Mesodermal cell (in vitro differentiated cells): ENCODE measurements at regions not wholly inside any gene's neighbourhood (a gene's known extent, or its start where the extent isn't known, plus 50 kb on each side); places are given as distances from the start of the nearest gene placed in this dataset.
"Not testable (repeated sequence)": the region's sequence is repeated elsewhere in the genome, so short reads cannot be mapped to it uniquely, and the experiment has no call there.

ENCODE experiments used
- H3K27ac ChIP-seq: 2 replicates; pipeline ENCODE4 v1.7.0; 2013; ENCODE audit warnings: mild to moderate bottlenecking, low read depth, low read length, moderate library complexity; ENCODE audit not compliant: severe bottlenecking
- H3K36me3 ChIP-seq: 2 replicates; pipeline ENCODE4 v1.7.1; 2013; ENCODE audit warnings: mild to moderate bottlenecking, low read length, moderate library complexity; ENCODE audit not compliant: control insufficient read depth, insufficient read depth
- H3K4me1 ChIP-seq: one replicate; pipeline ENCODE4 v1.7.1; 2013; ENCODE audit warnings: mild to moderate bottlenecking, low read length; ENCODE audit not compliant: insufficient read depth, control insufficient read depth, poor library complexity, severe bottlenecking
- H3K4me3 ChIP-seq: 2 replicates; pipeline ENCODE4 v1.7.0; 2013; ENCODE audit warnings: low read length, control low read depth, mild to moderate bottlenecking; ENCODE audit not compliant: insufficient read depth, poor library complexity, severe bottlenecking; ENCODE audit errors: extremely low read depth
- H3K9me3 ChIP-seq: 2 replicates; pipeline ENCODE4 v1.7.1; 2013; ENCODE audit warnings: mild to moderate bottlenecking, low read length, moderate library complexity; ENCODE audit not compliant: control insufficient read depth
- WGBS, 2 experiments: methylation state at CpG; one replicate each; pipeline ENCODE4 v1.1.5; 2013; ENCODE audit warnings: missing lambda C conversion rate in 2 of 2; ENCODE audit not compliant: insufficient coverage in 2 of 2; 5-methylcytosine and 5-hydroxymethylcytosine counted together

DNA sequence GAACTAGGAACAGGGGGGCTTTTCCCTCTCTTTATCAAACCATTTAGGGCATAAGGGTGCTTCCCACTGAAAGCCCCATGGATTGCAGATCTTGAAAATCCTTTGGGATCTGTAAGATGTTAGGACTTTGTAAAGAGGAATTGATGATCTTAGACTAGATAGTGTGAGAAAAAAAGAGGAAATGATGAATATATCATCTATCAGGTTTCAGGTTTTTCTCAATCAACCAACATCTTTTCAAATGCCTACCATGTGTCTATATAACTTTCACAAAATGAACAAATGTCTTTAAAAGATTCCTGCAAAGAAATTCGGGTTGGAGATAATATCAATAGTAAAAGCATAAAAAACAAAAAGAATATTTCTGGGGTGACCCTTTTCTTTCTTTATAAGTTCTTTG lies 50.1 kb downstream of the KCNC4 start:
- Histone ChIP-seq H3K4me1 (peaks cover 5% of the 10 kb centered on the region), H3K4me3 (no peak overlapping the region), H3K9me3 (no peaks in the 10 kb centered on the region), H3K27ac (no peak overlapping the region), H3K36me3 (no peaks in the 10 kb centered on the region)
- no CpG with 5 or more reads among the region's 1 CpG for WGBS, 2 experiments

DNA sequence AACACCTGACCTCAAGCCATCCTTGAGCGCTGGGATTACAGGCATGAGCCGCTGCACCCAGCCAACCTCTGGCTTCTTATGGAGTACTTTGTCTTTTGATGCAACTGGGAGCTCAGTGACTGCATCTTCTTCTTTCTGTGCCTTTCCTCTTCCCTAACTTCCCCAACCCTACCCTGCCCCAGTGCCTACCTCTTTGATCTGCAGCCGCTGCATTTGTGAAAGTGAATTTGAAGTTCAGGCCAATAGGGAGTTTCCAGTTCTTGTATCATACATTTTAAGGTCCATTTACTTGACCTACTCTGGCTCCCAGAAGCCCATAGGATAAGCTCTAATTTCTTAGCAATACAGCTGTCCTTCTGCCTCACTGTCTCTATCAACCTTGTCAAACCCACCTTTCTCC lies 52.2 kb downstream of the KCNC4 start:
- Histone ChIP-seq H3K4me3 (no peak overlapping the region), H3K4me1 (peaks cover 9% of the 10 kb centered on the region), H3K27ac (no peak overlapping the region), H3K9me3 (no peaks in the 10 kb centered on the region), H3K36me3 (no peaks in the 10 kb centered on the region)
- 80 to 100% methylated on average over 1 to 2 of the region's 3 CpGs for WGBS, 2 experiments

DNA sequence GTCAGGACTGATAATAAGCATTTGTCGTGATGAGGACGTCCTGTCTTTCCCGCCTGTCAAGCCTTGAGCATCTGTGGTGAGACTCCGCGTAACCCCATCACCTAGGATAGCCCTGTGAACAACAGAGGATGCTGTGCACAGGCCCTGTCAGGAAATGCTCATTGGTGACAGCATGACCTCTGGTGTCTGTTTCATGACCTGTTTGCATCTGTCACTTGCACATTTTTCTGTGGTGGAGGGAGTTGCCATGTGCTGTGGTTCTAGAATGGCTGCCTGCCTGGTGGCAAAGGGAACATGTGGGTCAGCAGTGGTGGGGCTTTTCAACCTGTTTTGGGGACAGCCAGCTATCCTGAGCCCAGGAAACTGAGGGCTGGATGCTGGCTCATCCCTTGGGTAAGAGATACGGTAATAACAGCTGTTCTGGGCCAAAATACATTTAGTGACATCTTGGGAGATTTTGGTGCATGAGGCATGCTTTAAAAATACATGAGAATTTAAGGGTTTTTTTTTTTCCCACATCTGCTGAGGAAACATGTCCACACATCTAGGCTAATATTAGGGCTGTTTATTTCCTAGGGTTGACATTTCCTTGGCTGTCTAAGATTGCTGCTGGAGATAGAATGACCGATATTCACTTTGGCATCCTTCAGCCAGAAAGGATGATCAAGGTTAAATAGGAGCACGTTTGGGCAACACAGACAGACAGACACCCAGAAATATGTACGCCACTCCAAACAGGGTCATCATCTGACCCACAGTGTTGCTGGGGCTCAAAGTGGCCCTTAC lies 52.9 kb downstream of the KCNC4 start:
- Histone ChIP-seq H3K27ac (no peak overlapping the region), H3K4me3 (no peak overlapping the region), H3K4me1 (peaks cover 9% of the 10 kb centered on the region), H3K36me3 (no peaks in the 10 kb centered on the region), H3K9me3 (no peaks in the 10 kb centered on the region)
- WGBS, 2 experiments = 88 to 89% methylated on average over 7 to 8 of the region's 9 CpGs

DNA sequence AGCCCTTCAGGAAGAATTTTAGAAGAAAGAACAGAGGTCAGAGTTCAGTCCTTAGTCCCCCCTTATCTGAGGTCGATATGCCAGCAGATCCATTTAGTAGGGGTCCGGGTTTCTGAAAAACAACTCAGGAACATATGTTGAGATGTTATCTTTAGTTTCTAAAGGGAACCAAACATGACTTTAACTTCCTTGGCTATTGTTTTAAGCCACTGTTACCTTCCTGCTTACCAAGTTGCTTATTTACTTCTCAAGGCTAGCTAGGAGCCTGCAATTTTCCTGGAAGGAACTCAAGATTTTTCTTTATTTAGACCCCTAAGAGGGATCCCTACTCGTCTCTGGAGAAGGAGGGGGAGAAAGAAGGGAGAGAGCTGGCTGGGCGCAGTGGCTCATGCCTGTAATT lies 54.3 kb downstream of the KCNC4 start:
- Histone ChIP-seq H3K4me3 (no peak overlapping the region), H3K36me3 (no peaks in the 10 kb centered on the region), H3K9me3 (no peaks in the 10 kb centered on the region), H3K27ac (no peak overlapping the region), H3K4me1 (peaks cover 9% of the 10 kb centered on the region)
- WGBS, 2 experiments = 64 to 83% methylated on average over 1 to 3 of the region's 4 CpGs

DNA sequence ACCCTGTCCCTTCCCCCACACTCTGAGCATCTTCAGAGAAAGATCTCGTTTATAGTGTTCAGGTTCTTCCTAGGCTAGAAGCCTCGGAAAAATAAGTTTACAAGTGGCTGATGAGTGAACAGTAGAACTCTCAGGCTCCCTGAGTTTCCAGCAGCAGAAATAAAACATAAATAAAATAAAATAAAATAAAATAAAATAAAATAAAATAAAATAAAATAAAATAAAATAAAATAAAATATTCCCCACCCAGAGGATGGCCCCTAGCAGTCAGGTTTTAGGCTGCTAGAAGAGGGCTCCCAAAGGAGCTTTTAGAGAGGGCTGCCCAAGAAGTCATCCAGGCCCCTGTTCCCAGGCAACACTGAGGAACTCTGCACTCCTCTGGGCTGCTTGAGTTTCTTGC lies 55.1 kb downstream of the KCNC4 start:
- WGBS, 2 experiments = no CpG with 5 or more reads among the region's 2 CpGs
- no peak overlapping the region for H3K27ac ChIP-seq
- no peak overlapping the region for H3K4me3 ChIP-seq
- no peaks in the 10 kb centered on the region for H3K36me3 ChIP-seq
- H3K4me1 ChIP-seq = peaks cover 9% of the 10 kb centered on the region
- H3K9me3 ChIP-seq = no peaks in the 10 kb centered on the region

DNA sequence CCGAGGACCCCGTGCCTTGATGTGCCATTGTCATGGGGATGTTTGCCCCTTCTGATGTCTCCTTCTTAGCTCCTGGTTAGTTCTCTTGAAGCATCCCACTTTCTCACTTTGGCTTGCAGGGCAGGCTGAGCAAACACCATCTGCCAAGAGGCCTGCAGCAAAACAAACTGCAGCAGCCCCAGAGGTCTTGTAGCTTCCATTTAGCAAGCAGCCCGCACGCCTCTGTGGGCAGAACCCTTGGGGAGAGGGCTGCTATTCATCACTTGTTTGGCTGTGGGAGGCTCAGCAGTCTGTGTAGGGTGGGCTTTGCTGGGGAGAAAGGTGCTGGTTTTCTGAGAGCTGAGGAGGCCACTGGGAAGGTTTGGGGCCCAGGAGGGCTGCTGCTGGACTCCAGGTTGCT lies 56.7 kb downstream of the KCNC4 start:
- WGBS, 2 experiments = 86 to 89% methylated on average over 4 of the region's 4 CpGs
- peaks cover 9% of the 10 kb centered on the region for H3K4me1 ChIP-seq
- no peaks in the 10 kb centered on the region for H3K36me3 ChIP-seq
- no peak overlapping the region for H3K27ac ChIP-seq
- no peak overlapping the region for H3K4me3 ChIP-seq
- H3K9me3 ChIP-seq = no peaks in the 10 kb centered on the region

DNA sequence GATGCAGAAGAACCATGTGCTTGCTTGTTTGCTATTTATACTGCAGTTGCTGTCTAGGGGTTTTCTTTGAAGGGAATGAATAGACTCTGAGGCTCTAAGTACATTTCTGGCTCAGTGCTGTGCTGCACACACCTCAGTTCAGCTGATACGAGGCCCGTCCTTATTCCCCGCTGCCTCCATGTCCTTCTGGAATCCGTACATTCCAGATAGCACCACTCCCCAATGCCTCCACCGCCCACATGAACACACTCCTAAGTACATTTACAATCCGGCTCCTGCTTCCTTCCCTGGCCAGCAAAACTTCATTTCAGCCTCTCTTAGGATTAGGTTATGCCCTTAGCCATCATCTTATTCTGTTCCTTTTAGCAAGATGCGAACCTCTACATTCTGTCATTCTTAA lies 57.1 kb downstream of the KCNC4 start:
- WGBS, 2 experiments = 88 to 92% methylated on average over 5 to 6 of the region's 7 CpGs
- no peaks in the 10 kb centered on the region for H3K36me3 ChIP-seq

DNA sequence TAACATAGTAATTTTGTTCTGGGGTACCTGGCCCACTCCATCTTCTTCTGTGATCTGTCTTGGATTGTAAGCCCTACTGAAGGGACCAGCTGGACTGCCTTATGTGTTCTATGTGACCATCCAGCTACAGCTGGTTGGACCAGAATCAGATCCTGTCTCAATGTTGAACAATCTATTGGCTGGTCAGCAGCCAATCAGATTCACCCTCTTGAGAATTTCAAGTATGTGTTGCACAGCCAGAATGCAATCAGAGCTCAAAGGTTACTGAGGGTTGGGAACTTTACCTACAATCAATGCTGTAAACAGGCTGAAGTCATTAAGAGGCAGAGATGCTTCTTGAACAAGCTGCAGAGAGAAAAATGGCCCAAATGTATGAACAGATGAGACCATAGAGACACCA lies 61.9 kb downstream of the KCNC4 start:
- H3K27ac ChIP-seq = no peak overlapping the region
- no peaks in the 10 kb centered on the region for H3K36me3 ChIP-seq
- peaks cover 2% of the 10 kb centered on the region for H3K4me1 ChIP-seq
- no peak overlapping the region for H3K4me3 ChIP-seq
- no peaks in the 10 kb centered on the region for H3K9me3 ChIP-seq

More for the DNA sequence above, 57.1 kb downstream of the KCNC4 start:
- no peak overlapping the region for H3K4me3 ChIP-seq
- H3K4me1 ChIP-seq = peaks cover 9% of the 10 kb centered on the region
- peak overlapping the region; percentile 1 for H3K27ac ChIP-seq
- no peaks in the 10 kb centered on the region for H3K9me3 ChIP-seq

DNA sequence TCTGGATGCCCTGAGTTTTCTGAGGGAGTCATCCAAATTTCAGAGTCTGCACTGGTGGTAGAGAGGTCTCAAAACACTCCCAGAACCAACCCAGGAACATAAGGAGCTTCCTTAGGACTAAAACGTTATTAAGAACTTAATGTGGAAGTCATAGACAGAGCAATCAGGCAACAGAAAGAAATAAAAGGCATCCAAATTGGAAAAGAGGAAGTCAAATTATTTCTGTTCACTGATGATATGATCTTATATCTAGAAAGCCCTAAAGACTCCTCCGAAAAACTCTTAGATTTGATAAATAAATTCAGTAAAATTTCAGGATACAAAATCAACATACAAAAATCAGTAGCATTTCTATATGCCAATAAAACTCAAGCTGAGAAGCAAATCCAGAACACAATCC lies 63.7 kb downstream of the KCNC4 start:
- WGBS, 2 experiments = no CpG with 5 or more reads among the region's 2 CpGs

DNA sequence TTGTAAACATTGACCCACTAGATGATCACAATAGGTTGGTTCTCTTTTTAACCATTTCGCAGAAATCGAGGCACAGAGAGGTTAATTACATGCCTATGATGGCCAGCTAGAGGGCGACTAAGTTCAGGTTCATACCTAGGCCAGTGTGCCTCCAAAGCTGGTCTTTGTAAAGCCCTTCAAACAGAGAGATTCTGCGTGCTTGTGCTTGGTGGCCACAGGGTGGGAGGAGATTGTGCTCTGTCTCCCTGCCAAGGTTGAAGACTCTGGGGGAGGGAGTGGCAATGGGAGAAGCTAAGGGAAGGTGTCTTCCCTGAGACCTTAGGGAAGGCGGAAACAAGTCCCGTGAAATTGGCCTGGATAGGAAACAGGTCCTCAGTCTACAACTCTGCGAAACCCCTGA lies 59.1 kb upstream of the RBM15 start:
- H3K4me3 ChIP-seq = no peak overlapping the region
- H3K9me3 ChIP-seq = no peaks in the 10 kb centered on the region
- no peaks in the 10 kb centered on the region for H3K36me3 ChIP-seq
- no peaks in the 10 kb centered on the region for H3K4me1 ChIP-seq
- H3K27ac ChIP-seq = no peak overlapping the region
- WGBS, 2 experiments = 74% methylated on average over 6 to 7 of the region's 7 CpGs

More for the DNA sequence above, 63.7 kb downstream of the KCNC4 start:
- H3K4me1 ChIP-seq, H3K27ac ChIP-seq, H3K9me3 ChIP-seq, H3K4me3 ChIP-seq, H3K36me3 ChIP-seq: not testable (repeated sequence)

DNA sequence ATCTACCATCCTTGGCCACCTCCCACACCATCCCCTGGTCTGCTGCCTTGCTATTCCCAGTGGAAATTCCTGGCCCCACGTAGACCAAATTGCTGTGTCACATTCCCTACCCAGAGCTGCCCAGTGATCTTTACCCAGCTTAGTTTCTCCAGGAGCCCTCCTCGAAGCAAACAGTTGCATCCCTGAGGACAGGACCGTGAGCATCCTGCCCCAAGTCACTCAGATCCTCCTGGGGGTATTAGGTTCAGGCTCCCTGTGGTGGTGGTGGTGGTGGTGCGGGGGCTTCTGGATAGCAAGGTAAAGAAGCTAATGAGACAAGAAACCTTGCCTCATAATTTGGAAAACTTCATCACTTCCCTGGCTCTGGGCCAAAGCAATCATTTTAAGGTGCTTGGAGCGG lies 58.4 kb upstream of the RBM15 start:
- no peak overlapping the region for H3K27ac ChIP-seq
- H3K36me3 ChIP-seq = no peaks in the 10 kb centered on the region
- no peaks in the 10 kb centered on the region for H3K4me1 ChIP-seq
- no peak overlapping the region for H3K4me3 ChIP-seq
- H3K9me3 ChIP-seq = no peaks in the 10 kb centered on the region
- 81 to 84% methylated on average over 2 to 3 of the region's 5 CpGs for WGBS, 2 experiments
